ENCODE measurements at regions not wholly inside any gene's neighbourhood (a gene's known extent, or its start where the extent isn't known, plus 50 kb on each side); places are given as distances from the start of the nearest gene placed in this dataset.

DNA sequence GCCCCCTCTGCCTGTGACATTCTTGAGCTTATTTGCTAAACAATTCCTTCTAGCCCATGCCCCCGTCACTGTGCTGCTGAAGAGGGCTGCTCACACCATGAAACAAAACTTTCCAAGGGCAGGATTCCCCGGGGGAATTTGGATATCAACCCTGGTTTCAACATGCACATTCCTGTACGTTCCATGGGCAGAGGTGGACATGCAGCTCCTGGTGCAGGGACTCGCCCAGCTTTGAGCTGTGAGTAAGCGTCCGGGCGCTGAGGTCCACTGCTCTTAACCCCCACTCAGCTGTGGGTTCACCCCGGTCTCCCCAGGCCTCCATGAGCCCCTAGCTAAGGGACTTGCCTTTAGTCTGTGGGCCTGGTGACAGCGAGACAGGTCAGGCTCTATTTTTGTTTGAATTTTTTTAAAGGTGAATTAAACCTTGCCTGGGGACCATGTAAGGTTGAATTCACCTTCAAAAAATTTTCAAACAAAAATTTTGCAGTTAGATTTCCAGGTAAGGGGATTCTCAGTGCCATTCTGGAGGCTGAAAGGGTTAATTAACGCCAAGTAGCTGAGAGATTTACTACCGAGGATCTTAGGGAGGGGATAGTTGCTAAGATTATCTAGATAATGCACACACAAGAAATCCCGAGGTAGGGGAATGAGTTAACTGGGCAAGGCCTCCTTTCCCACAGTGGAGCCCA is 70.3 kb upstream of the SLC22A23 start:
- TF ChIP-seq POLR2AphosphoS5 (IDR thresholded peaks at IDR 0.05), result peak; percentile 52
- TF ChIP-seq, protein P1, sequence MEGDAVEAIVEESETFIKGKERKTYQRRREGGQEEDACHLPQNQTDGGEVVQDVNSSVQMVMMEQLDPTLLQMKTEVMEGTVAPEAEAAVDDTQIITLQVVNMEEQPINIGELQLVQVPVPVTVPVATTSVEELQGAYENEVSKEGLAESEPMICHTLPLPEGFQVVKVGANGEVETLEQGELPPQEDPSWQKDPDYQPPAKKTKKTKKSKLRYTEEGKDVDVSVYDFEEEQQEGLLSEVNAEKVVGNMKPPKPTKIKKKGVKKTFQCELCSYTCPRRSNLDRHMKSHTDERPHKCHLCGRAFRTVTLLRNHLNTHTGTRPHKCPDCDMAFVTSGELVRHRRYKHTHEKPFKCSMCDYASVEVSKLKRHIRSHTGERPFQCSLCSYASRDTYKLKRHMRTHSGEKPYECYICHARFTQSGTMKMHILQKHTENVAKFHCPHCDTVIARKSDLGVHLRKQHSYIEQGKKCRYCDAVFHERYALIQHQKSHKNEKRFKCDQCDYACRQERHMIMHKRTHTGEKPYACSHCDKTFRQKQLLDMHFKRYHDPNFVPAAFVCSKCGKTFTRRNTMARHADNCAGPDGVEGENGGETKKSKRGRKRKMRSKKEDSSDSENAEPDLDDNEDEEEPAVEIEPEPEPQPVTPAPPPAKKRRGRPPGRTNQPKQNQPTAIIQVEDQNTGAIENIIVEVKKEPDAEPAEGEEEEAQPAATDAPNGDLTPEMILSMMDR (IDR thresholded peaks at IDR 0.05), result no peak

All from prostate gland (tissue), 2 donors.